HEK293 (cell line): ENCODE measurements at regions not wholly inside any gene's neighbourhood (a gene's known extent, or its start where the extent isn't known, plus 50 kb on each side); places are given as distances from the start of the nearest gene placed in this dataset.

Experiments used
- CTCF ChIA-PET: fragments of 350-600 bp; formaldehyde crosslinking; extraction: SDS; loops from one replicate; lab custom pipeline; 2021; ENCODE audit warnings: antibody characterized with exemption; lab: Yijun Ruan, JAX
- POLR2A ChIA-PET: fragments of 300-600 bp; formaldehyde crosslinking; extraction: SDS; loops from one replicate; lab custom pipeline; 2020; ENCODE audit warnings: antibody characterized with exemption, inconsistent platforms; lab: Yijun Ruan, JAX
- H3K27ac ChIP-seq: fragments of 200-500 bp; sonication (Bioruptor generic); 2 replicates; pipeline ENCODE4 v1.5.1; 2014; ENCODE audit warnings: low read depth, low read length, control low read depth, inconsistent platforms; ENCODE audit errors: extremely low read depth
- H3K36me3 ChIP-seq, 2 experiments: fragments of 200-500 bp in 1 of 2; sonication (Bioruptor generic) in 1 of 2; 1 replicate in 1 of 2; 2 replicates in 1 of 2; pipeline ENCODE4 v1.5.1; 2014 to 2017; ENCODE audit warnings: inconsistent platforms in 2 of 2, low read length in 2 of 2; ENCODE audit not compliant: control insufficient read depth in 2 of 2, insufficient read depth in 1 of 2
- H3K4me1 ChIP-seq: fragments of 200-500 bp; sonication (Bioruptor generic); 2 replicates; pipeline ENCODE4 v1.5.1; 2014; ENCODE audit warnings: mild to moderate bottlenecking, low read length, inconsistent platforms; ENCODE audit not compliant: control insufficient read depth, insufficient read depth
- H3K4me3 ChIP-seq: 2 replicates; pipeline ENCODE4 v1.5.1; 2011; ENCODE audit warnings: low read depth, mild to moderate bottlenecking, control low read depth, low read length, moderate library complexity
- H3K9me3 ChIP-seq: fragments of 200-500 bp; sonication (Bioruptor generic); 2 replicates; pipeline ENCODE4 v1.5.1; 2014; ENCODE audit warnings: low read depth, low read length, inconsistent platforms; ENCODE audit not compliant: control insufficient read depth, insufficient read depth
- KLF7 ChIP-seq: fragments of 450-650 bp; formaldehyde crosslinking; IDR thresholded peaks from 2 replicates; pipeline ENCODE4 v1.5.1; 2016; ENCODE audit warnings: missing biosample characterization, missing genetic modification characterization, borderline replicate concordance
- SCRT1 ChIP-seq: fragments of 450-650 bp; formaldehyde crosslinking; IDR thresholded peaks from 2 replicates; pipeline ENCODE4 v1.5.1; 2016; ENCODE audit warnings: missing biosample characterization, missing genetic modification characterization, borderline replicate concordance
- TSHZ1 ChIP-seq: fragments of 450-650 bp; formaldehyde crosslinking; IDR thresholded peaks from 2 replicates; pipeline ENCODE4 v1.5.1; 2016; ENCODE audit warnings: missing biosample characterization, missing genetic modification characterization, borderline replicate concordance
- ZFP69B ChIP-seq: fragments of 450-650 bp; formaldehyde crosslinking; IDR thresholded peaks from 2 replicates; pipeline ENCODE4 v1.5.1; 2016; ENCODE audit warnings: missing biosample characterization, missing genetic modification characterization
- ZNF140 ChIP-seq: fragments of 450-650 bp; formaldehyde crosslinking; IDR thresholded peaks from 2 replicates; pipeline ENCODE4 v1.5.1; 2016; ENCODE audit warnings: missing biosample characterization, missing genetic modification characterization
- ZNF341 ChIP-seq: fragments of 450-650 bp; formaldehyde crosslinking; IDR thresholded peaks from 2 replicates; pipeline ENCODE4; 2016; ENCODE audit warnings: low read depth, missing biosample characterization, missing genetic modification characterization
- ZNF558 ChIP-seq: fragments of 450-650 bp; formaldehyde crosslinking; IDR thresholded peaks from 2 replicates; pipeline ENCODE4 v1.5.1; 2016; ENCODE audit warnings: missing biosample characterization, missing genetic modification characterization
- ZNF585B ChIP-seq: fragments of 450-650 bp; formaldehyde crosslinking; IDR thresholded peaks from 2 replicates; pipeline ENCODE4 v1.5.1; 2016; ENCODE audit warnings: missing biosample characterization, missing genetic modification characterization
- ZNF600 ChIP-seq: fragments of 450-650 bp; formaldehyde crosslinking; IDR thresholded peaks from 2 replicates; pipeline ENCODE4 v1.5.1; 2016; ENCODE audit warnings: missing biosample characterization, missing genetic modification characterization
- ZNF621 ChIP-seq: fragments of 450-650 bp; formaldehyde crosslinking; IDR thresholded peaks from 2 replicates; pipeline ENCODE4 v1.5.1; 2017; ENCODE audit warnings: missing biosample characterization, missing genetic modification characterization
- ZNF623 ChIP-seq: fragments of 450-650 bp; formaldehyde crosslinking; IDR thresholded peaks from 2 replicates; pipeline ENCODE4 v1.5.1; 2016; ENCODE audit warnings: missing biosample characterization, missing genetic modification characterization
- ZNF707 ChIP-seq: fragments of 450-650 bp; formaldehyde crosslinking; IDR thresholded peaks from 2 replicates; pipeline ENCODE4 v1.5.1; 2016; ENCODE audit warnings: missing biosample characterization, missing genetic modification characterization
- ZNF791 ChIP-seq: fragments of 450-650 bp; formaldehyde crosslinking; IDR thresholded peaks from 2 replicates; pipeline ENCODE4 v1.5.1; 2016; ENCODE audit warnings: missing biosample characterization, missing genetic modification characterization
- TF ChIP-seq, protein P1 (sequence below): fragments of 450-650 bp; formaldehyde crosslinking; IDR thresholded peaks from 2 replicates; pipeline ENCODE4 v1.5.1; 2016; ENCODE audit warnings: missing biosample characterization, missing genetic modification characterization
- TF ChIP-seq, protein P2 (sequence below): fragments of 450-650 bp; formaldehyde crosslinking; IDR thresholded peaks from 2 replicates; pipeline ENCODE4 v1.5.1; 2016; ENCODE audit warnings: missing biosample characterization, missing genetic modification characterization
- TF ChIP-seq, protein P3 (sequence below): fragments of 450-650 bp; IDR thresholded peaks from 2 replicates; pipeline ENCODE4 v1.5.1; 2018; ENCODE audit warnings: missing biosample characterization, missing genetic modification characterization

DNA sequence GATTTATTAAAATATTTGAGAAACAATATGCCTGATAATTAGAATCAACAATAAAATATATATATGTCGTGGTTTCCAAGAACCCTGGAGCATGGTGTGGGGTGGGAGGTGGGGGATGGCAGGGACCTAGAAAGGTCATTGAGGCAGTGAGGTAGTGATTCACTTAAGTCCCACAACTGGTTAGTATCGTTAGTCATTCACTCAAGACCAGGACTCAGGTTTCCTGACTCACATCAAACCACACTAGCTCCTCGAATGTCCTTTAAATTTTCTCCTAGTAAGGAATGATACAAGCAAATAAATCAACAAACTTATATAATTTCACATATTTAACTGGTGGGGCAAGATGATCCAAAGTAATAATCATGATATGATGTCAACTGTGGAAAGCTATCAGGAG is 158.8 kb upstream of the AADAT start:
- TF ChIP-seq, protein P1, sequence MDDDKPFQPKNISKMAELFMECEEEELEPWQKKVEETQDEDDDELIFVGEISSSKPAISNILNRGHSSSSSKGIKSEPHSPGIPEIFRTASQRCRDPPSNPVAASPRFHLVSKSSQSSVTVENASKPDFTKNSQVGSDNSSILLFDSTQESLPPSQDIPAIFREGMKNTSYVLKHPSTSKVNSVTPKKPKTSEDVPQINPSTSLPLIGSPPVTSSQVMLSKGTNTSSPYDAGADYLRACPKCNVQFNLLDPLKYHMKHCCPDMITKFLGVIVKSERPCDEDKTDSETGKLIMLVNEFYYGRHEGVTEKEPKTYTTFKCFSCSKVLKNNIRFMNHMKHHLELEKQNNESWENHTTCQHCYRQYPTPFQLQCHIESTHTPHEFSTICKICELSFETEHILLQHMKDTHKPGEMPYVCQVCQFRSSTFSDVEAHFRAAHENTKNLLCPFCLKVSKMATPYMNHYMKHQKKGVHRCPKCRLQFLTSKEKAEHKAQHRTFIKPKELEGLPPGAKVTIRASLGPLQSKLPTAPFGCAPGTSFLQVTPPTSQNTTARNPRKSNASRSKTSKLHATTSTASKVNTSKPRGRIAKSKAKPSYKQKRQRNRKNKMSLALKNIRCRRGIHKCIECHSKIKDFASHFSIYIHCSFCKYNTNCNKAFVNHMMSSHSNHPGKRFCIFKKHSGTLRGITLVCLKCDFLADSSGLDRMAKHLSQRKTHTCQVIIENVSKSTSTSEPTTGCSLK: no peak
- no peak for TF ChIP-seq ZNF707 (tag by site-specific recombination)
- no peaks in the 10 kb centered on the region for H3K4me1 ChIP-seq
- no peak overlapping the region for H3K27ac ChIP-seq
- POLR2A ChIA-PET: no interaction called here
- CTCF ChIA-PET: interaction anchor here (5.5 kb wide), 1 partner anchor 11 kb away, joined by 28 read pairs; no protein-coding TSS in a partner anchor
- no peaks in the 10 kb centered on the region for H3K36me3 ChIP-seq
- no peak overlapping the region for H3K4me3 ChIP-seq
- no peaks in the 10 kb centered on the region for H3K9me3 ChIP-seq

- ChIA-PET POLR2A (no interaction called here), CTCF (interaction anchor here (5.5 kb wide), 1 partner anchor 11 kb away, joined by 28 read pairs; no protein-coding TSS in a partner anchor)
- TF ChIP-seq KLF7 (no peak), ZNF585B (no peak), TSHZ1 (tag by site-specific recombination) (no peak)
- H3K9me3 ChIP-seq: no peaks in the 10 kb centered on the region
- no peaks in the 10 kb centered on the region for H3K36me3 ChIP-seq
- H3K4me3 ChIP-seq: no peak overlapping the region
- no peak overlapping the region for H3K27ac ChIP-seq
- H3K4me1 ChIP-seq: no peaks in the 10 kb centered on the region
These were observed 158.3 kb upstream of the AADAT start for GRCh38 chr4:170248029-170248428.

GRCh38 chr4:170247596-170247995 is 157.8 kb upstream of the AADAT start:
- H3K4me1 ChIP-seq: no peaks in the 10 kb centered on the region
- ChIA-PET CTCF (interaction anchor here (0.7 to 5.5 kb wide), 2 partner anchors 12 to 1009 kb away, joined by 3 to 28 read pairs; no protein-coding TSS in a partner anchor), POLR2A (no interaction called here)
- no peak overlapping the region for H3K4me3 ChIP-seq
- TF ChIP-seq ZNF623 (tag by site-specific recombination) (no peak), ZFP69B (tag by site-specific recombination) (no peak), ZNF558 (no peak), ZNF341 (tag by site-specific recombination) (no peak), ZNF600 (no peak), ZNF791 (no peak), ZNF621 (no peak), ZNF140 (tag by site-specific recombination) (no peak), ZNF585B (no peak), SCRT1 (tag by site-specific recombination) (no peak)
- TF ChIP-seq, protein P2, sequence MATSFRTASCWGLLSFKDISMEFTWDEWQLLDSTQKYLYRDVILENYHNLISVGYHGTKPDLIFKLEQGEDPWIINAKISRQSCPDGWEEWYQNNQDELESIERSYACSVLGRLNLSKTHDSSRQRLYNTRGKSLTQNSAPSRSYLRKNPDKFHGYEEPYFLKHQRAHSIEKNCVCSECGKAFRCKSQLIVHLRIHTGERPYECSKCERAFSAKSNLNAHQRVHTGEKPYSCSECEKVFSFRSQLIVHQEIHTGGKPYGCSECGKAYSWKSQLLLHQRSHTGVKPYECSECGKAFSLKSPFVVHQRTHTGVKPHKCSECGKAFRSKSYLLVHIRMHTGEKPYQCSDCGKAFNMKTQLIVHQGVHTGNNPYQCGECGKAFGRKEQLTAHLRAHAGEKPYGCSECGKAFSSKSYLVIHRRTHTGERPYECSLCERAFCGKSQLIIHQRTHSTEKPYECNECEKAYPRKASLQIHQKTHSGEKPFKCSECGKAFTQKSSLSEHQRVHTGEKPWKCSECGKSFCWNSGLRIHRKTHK (tag by site-specific recombination): no peak
- TF ChIP-seq, protein P3, sequence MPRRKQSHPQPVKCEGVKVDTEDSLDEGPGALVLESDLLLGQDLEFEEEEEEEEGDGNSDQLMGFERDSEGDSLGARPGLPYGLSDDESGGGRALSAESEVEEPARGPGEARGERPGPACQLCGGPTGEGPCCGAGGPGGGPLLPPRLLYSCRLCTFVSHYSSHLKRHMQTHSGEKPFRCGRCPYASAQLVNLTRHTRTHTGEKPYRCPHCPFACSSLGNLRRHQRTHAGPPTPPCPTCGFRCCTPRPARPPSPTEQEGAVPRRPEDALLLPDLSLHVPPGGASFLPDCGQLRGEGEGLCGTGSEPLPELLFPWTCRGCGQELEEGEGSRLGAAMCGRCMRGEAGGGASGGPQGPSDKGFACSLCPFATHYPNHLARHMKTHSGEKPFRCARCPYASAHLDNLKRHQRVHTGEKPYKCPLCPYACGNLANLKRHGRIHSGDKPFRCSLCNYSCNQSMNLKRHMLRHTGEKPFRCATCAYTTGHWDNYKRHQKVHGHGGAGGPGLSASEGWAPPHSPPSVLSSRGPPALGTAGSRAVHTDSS (tag by site-specific recombination): no peak
- no peaks in the 10 kb centered on the region for H3K9me3 ChIP-seq
- no peaks in the 10 kb centered on the region for H3K36me3 ChIP-seq
- H3K27ac ChIP-seq: no peak overlapping the region
